GM19240 (cell line): ENCODE measurements at regions not wholly inside any gene's neighbourhood (a gene's known extent, or its start where the extent isn't known, plus 50 kb on each side); places are given as distances from the start of the nearest gene placed in this dataset.

ENCODE experiments used
- DNase-seq: peaks from one replicate; pipeline ENCODE4 v3.0.0; 2011; ENCODE audit warnings: low spot score; ENCODE audit not compliant: insufficient read length

DNA sequence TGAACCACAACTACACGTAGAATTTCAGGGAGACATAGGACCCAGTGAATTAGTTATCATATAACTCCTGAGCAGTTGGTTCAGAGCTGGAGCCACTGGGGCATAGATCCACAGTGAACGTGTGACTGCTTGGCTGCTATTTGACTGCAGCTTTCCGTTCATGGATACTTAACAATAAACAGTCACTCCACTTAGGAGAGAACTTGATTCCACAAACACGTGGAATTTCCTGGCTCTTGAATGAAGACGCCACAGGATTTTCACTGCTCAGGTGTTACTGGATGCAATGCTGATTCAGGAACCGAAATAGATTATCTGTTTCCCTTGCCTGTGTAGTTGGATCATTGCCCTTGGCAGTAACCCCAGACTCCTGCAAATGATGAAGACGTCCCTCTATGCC is 679.1 kb upstream of the ZEB2 start:
- no peak for DNase-seq

- DNase-seq: no peak
Measured at GRCh38 chr2:145198555-145198954, 678.6 kb upstream of the ZEB2 start.

GRCh38 chr2:145197944-145198343 is 678.0 kb upstream of the ZEB2 start:
- DNase-seq: no peak

- DNase-seq: no peak
Measured at GRCh38 chr2:145194673-145195072, 674.8 kb upstream of the ZEB2 start.

- DNase-seq: no peak
Measured at GRCh38 chr2:145190031-145190703, 670.2 kb upstream of the ZEB2 start.

DNA sequence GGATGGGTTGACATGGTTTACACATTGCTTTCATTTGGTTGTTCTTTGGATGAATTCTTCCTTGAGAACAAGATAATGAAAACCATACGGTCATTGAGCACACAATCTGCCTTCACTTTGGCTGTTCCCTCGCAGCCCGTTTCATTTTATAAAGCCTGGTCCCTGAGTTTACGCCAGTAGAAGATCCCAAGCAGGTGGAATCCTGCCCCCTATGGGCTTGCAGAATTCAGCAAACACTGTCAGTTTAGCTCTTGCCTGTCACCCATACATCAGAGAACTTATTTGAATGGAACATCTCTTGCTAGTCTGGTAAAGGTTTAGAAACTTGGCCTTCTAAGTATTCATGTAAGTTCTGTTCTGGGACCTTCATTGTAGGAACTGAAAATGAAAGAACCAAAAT is 666.4 kb upstream of the ZEB2 start:
- DNase-seq: no peak

DNA sequence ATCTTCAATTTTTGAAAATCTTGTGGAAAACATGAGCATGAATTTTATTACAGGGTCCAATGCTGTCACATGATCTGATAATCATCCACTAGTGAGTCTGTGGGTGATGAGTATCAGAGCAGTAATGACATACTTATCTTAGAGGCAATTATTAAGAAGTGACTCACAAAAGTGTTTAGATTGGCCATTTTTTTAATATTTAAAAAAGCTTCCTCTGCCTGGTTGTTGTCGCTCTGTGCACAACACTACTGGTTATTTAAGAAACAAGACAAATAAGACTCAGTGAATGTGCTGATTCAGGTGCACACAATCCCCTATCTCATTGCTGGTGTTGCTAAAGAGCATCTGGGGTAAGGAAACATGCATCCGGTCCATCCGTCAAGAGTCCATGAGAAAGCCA is 665.8 kb upstream of the ZEB2 start:
- DNase-seq: no peak

GRCh38 chr2:145184741-145185651 is 665.1 kb upstream of the ZEB2 start:
- DNase-seq: no peak

DNA sequence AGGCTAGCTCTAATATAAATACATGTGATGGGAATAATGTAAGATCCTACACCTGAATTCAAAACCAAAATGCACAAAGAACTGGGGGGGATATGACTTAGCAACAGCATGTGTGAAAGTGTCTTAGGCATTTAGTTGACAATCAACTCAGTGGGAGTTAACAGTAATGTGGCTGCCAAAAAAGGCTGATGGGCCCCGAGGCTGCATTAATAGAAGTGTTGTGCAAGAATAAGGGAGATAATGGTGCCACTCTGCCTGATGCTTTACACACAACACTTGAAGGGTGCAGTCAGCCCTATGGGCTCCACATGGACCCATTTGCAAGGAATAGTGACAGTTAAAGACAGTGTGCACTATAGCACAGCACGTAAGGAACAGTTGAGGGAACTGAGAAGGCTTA is 649.4 kb upstream of the ZEB2 start:
- no peak for DNase-seq

DNA sequence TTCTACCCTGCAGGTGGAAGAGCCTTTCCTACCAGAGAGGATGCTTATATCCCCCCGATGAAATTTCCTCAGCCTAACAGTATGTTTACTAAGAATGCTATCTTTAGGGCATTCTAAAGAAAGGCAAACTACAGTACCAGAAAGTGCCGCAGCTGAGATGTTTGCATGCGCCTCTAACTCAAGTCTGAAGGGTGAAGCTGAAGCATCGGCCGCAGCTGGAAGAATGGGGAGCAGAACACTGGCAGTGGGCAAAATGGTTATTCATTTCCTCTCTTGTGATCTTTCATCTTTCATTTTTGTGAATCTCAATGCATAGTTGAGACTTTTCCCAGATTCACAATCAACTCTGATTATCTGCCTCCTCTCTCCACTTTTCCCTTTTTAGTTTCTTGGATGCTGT is 648.2 kb upstream of the ZEB2 start:
- DNase-seq: no peak

DNA sequence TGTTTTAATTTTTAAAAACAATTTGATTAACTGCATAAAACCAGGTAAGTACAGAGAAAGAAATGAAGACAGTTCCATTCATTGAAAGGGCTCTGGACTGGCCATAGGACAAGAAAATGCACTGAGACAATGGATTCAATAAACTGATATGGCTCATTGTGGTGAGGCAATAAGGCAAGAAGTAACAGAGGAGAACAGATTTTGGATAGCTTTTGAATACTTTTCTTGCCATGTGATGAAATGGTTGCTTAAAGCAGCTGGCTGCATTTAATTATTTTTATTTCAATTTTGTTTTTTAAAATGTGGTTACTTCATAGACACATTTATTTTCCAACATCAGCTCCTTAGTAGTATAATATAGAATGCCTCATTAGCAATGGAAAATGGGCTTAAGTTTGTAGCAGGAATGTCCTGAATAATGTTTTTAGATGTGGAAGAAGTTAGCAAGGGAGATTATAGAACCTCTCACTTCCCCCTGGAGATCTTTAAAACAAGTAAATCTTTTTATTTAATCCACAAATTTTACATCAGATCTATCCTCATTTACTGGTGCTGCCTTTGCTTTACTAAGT is 646.9 kb upstream of the ZEB2 start:
- DNase-seq: no peak

DNA sequence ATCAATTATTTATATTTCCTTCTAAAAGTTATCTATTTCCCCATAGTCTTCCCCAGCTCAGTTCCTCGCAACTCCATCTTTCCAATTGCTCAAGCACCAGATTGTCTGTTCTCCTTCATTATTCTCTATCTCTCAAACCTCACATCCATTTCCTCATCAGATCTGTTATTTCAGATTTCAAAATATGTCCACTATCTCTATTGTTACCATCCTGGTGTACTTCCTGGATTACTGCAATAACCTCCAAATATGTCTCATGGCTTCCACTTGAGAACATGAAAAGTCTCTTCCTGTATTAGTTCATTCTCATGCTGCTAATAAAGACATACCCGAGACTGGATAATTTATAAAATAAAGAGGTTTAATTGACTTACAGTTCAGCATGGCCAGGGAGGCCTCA is 641.7 kb upstream of the ZEB2 start:
- DNase-seq: no peak

- DNase-seq: no peak
Measured at GRCh38 chr2:145160855-145161254, 640.9 kb upstream of the ZEB2 start.

GRCh38 chr2:145159676-145160075 is 639.8 kb upstream of the ZEB2 start:
- no peak for DNase-seq

GRCh38 chr2:145157741-145158591 is 638.0 kb upstream of the ZEB2 start:
- DNase-seq: no peak

DNA sequence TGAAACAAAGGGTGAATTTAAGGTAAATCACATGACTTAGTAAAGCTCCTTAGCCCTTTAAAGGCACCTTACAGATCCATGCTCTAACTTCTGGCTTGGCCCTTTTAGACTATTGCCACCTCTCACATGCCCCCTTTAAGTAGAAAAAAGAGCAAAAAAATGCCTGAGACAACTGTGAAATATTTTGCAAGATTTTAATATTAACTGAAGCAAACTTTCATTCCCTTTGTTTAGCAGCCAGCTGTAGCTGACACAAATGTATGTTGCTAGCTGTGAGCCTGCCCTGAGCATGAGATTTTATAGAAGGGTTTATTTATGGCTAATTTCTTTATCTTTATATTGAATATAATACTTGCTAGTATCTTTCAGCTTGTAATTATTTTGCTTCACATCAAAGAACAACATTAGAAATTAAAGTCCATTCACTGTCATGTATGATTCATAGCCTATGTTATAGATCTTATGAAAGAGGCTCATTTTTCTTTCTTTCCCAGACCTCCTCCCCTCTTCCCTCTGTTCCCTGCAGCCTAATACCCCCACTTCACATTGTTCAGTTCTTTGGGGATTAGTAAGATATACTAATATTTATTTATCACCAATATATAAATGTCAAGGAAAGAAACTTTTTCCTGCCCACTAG is 637.2 kb upstream of the ZEB2 start:
- DNase-seq: no peak

- no peak for DNase-seq
Measured at GRCh38 chr2:145156199-145156598, 636.3 kb upstream of the ZEB2 start.

- no peak for DNase-seq
Measured at GRCh38 chr2:145155196-145155595, 635.3 kb upstream of the ZEB2 start.

DNA sequence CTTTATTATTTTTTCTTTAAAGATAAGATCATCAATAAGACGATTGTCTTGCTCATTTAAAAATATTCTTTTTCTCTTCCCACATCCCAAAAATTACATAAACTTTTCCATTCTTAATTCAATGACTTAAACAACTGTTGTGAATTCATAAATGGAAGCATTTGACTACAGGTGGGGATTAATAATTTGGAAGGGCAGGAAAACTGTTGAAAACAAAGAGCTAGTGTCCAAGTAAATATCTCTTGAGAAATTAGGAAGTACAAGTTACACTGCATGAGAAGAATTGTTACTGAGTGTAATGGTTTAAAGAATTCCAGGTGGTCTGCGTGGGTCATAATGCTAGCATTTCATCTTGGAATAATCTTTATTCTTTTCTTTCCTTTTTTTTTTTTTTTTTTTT is 634.8 kb upstream of the ZEB2 start:
- no peak for DNase-seq

DNA sequence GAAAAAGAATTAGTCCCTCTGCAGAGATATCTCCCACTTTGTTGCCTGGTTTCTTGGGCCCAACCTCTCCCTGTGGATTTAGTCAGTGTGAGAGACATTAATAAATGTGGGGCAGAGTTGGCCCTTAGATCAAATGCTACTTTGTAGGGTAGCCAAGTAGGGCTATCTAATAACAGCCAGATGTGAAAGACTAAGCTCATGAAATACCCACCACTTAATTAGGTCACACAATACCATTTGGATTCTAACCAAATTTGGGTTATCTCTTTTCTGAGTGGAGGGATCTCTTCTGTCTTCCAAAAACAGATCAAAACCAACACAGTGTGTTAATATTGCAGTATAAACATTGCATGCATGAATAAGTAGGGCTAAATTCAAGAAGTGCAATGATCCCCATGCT is 626.8 kb upstream of the ZEB2 start:
- DNase-seq: no peak

DNA sequence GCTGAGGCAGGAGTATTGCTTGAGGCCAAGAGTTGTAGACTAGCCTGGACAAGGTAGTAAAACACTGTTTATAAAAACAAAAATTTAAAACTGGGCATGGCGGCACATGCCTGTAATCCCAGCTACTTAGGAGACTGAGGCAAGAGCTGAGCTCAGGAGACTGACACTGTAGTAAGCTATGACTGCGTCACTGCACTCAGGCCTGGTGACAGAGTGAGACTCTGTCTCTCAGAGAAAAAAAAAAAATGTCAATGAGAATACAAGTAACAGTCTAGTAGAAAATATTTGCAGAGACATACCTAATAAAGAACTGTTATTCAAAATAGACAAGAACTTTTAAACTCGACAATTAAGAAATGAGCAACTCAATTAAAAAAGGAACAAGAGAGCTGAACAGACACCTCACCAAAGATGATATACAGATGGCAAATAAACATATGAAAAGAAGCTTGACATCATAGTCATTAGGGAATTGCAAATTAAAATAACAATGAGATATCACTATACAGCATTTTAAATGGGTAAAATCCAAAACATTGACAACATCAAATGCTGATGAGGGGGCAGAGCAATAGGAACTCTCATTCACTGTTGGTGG is 624.3 kb upstream of the ZEB2 start:
- DNase-seq: no peak
